Spleen (tissue), 11 donors: ENCODE measurements at regions not wholly inside any gene's neighbourhood (a gene's known extent, or its start where the extent isn't known, plus 50 kb on each side); places are given as distances from the start of the nearest gene placed in this dataset.

Source experiments
- DNase-seq: peaks from one replicate; pipeline ENCODE4 v3.0.0-alpha.2; 2020
- H3K27ac ChIP-seq, 8 donors: fragments of 200-600 bp; sonication (generic) in 7 of 8; 1 replicate in 4 of 8; 2 replicates in 4 of 8; pipeline versions ENCODE4 v1.5.0 to v1.8.0; 2016 to 2021; ENCODE audit warnings: inconsistent platforms in 4 of 8, mild to moderate bottlenecking in 4 of 8, moderate library complexity in 1 of 8
- H3K27me3 ChIP-seq, 7 donors: fragments of 200-600 bp; sonication (generic) in 6 of 7; replicated peaks in 1 of 7; 1 replicate in 4 of 7; 2 replicates in 3 of 7; pipeline versions ENCODE4 v1.5.0 to v1.8.0; 2016 to 2021; ENCODE audit warnings: inconsistent platforms in 3 of 7, mild to moderate bottlenecking in 1 of 7
- H3K36me3 ChIP-seq, 6 donors: fragments of 200-600 bp; sonication (generic) in 5 of 6; 1 replicate in 4 of 6; 2 replicates in 2 of 6; pipeline versions ENCODE4 v1.5.0 to v1.8.0; 2016 to 2021; ENCODE audit warnings: inconsistent platforms in 2 of 6
- H3K4me1 ChIP-seq, 6 donors: fragments of 200-600 bp; sonication (generic) in 5 of 6; 1 replicate in 3 of 6; 2 replicates in 3 of 6; pipeline versions ENCODE4 v1.5.0 to v1.8.0; 2016 to 2021; ENCODE audit warnings: inconsistent platforms in 3 of 6
- H3K4me3 ChIP-seq, 8 donors: fragments of 200-600 bp; sonication (generic) in 7 of 8; 1 replicate in 4 of 8; 2 replicates in 4 of 8; pipeline versions ENCODE4 v1.5.0 to v1.8.0; 2016 to 2021; ENCODE audit warnings: inconsistent platforms in 4 of 8, mild to moderate bottlenecking in 4 of 8, moderate library complexity in 2 of 8
- H3K9me3 ChIP-seq, 8 donors: fragments of 200-600 bp; sonication (generic) in 7 of 8; 1 replicate in 4 of 8; 2 replicates in 4 of 8; pipeline versions ENCODE4 v1.5.0 to v1.8.0; 2016 to 2021; ENCODE audit warnings: inconsistent platforms in 4 of 8
- POLR2A ChIP-seq, 3 donors: fragments of 450-650 bp; IDR thresholded peaks; one replicate each; pipeline ENCODE4 v1.5.1; 2017; ENCODE audit warnings: antibody characterized with exemption in 3 of 3, mild to moderate bottlenecking in 1 of 3
- POLR2AphosphoS5 ChIP-seq, 3 donors: sonication (generic); formaldehyde crosslinking; IDR thresholded peaks; one replicate each; pipeline ENCODE4 v1.5.1; 2017; ENCODE audit warnings: antibody characterized with exemption in 3 of 3
- WGBS, 5 donors: extraction: QIAGEN DNeasy Blood & Tissue Kit in 3 of 5; methylation state at CpG; one replicate each; pipeline versions ENCODE4 v1.1.5 to v1.1.7; 2013 to 2018; 5-methylcytosine and 5-hydroxymethylcytosine counted together
- intact Hi-C: fragments of 100-400 bp; cut with DNase I; formaldehyde crosslinking; loops from one replicate; pipeline ENCODE4 v1.15.0; 2023; ENCODE audit warnings: low total_unique reads
- TF ChIP-seq, protein P1 (sequence below), 11 experiments: fragments of 200-600 bp in 7 of 11; fragments of 450-650 bp in 4 of 11; sonication (generic) in 4 of 11; IDR thresholded peaks in 8 of 11; conservative IDR thresholded peaks in 3 of 11; 1 replicate in 7 of 11; 2 replicates in 4 of 11; pipeline versions ENCODE4 v1.4.0 to v1.8.0; 2016 to 2021; ENCODE audit warnings: antibody characterized with exemption in 11 of 11, inconsistent platforms in 4 of 11, mild to moderate bottlenecking in 1 of 11
- donor health status: healthy with polysubstance abuse.
- donor health status: DM: no; HTN: no; CAD: no; lungs with moderate emphysema.
- donor health status: DM: no; HTN: no; CAD: no.
- donor health status: Bipolar disorder and iron deficiency.
- donor health status: healthy.
- donor health status: DM: no; HTN: no; CAD: no.
- donor health status: DM: yes; HTN: yes; CAD: no.

DNA sequence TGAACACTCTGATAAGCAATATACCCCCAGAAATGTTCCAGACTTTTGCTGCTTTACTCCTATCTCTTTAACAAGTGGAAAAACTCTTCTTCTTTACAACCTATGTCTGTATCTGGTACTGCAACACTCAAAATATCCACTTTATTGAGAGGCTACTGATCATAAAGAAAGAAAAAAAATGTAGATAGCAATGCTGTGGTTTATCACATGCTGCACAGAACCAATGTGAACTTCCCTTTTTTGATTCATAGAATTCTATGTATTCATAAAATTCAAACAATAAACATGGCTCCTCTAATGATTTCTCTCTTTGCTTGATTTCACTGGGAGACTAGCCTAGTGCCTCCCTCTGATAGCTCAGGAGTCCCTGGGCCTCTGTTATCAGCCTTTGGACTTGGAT, 223.5 kb downstream of the ZNF674 start:
- Histone ChIP-seq H3K27ac (no peak overlapping the region), H3K4me3 (no peak overlapping the region), H3K36me3 (no peaks in the 10 kb centered on the region), H3K9me3 (no peaks in the 10 kb centered on the region), H3K4me1 (peaks cover 0 to 5% (median 0%) of the 10 kb centered on the region in 6 donors), H3K27me3 (peaks cover 0 to 6% (median 0%) of the 10 kb centered on the region in 7 donors)
- TF ChIP-seq, protein P1, sequence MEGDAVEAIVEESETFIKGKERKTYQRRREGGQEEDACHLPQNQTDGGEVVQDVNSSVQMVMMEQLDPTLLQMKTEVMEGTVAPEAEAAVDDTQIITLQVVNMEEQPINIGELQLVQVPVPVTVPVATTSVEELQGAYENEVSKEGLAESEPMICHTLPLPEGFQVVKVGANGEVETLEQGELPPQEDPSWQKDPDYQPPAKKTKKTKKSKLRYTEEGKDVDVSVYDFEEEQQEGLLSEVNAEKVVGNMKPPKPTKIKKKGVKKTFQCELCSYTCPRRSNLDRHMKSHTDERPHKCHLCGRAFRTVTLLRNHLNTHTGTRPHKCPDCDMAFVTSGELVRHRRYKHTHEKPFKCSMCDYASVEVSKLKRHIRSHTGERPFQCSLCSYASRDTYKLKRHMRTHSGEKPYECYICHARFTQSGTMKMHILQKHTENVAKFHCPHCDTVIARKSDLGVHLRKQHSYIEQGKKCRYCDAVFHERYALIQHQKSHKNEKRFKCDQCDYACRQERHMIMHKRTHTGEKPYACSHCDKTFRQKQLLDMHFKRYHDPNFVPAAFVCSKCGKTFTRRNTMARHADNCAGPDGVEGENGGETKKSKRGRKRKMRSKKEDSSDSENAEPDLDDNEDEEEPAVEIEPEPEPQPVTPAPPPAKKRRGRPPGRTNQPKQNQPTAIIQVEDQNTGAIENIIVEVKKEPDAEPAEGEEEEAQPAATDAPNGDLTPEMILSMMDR (IDR thresholded peaks at IDR 0.05 in 8 of 11, conservative IDR thresholded peaks at IDR 0.05 in 3 of 11), result no peak
- intact Hi-C loops, result no loop called here
- DNase-seq, result no peak

DNA sequence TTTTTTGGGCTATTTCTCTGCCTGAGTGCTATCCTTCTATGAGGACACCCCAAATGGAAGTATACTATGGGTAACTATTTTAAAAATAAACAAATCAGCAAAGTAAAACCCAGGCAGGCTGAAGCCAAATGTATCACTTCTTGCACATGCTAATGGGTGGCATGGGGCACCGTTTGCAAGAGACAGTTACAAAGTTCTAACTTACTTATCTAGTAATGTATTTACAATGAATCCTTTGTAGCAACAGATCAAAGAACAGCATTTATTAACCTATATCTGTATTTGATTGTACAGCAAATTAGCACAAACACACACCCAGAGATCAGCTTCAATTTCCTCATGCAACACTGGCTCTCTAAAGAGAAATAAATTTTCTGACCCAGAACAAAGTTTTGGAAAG, 225.5 kb downstream of the ZNF674 start:
- 34 to 87% (median 71%) methylated on average over 1 of the region's 1 CpG for WGBS, 5 donors

DNA sequence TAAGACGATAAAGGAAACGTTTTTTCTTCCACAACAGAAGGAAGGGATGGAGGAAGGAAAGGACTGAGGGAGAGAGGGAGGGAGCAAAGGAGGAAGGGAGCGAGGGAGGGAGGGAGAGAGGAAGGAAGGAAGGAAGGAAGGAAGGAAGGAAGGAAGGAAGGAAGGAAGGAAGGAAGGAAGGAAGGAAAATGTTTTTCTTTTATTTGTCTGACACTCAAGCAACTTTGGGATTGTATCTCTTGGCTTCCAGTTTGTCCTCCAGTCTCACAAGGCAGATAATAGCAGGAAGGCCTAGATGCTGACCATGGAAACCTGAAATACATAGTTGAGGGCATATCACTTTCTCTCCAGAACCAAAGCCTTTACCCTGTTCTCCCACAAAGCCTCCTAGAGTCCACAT, 226.7 kb downstream of the ZNF674 start:
- Histone ChIP-seq H3K4me1 (no peaks in the 10 kb centered on the region), H3K27ac (no peak overlapping the region), H3K4me3 (no peak overlapping the region), H3K27me3 (peaks cover 0 to 10% (median 0%) of the 10 kb centered on the region in 7 donors), H3K9me3 (no peaks in the 10 kb centered on the region), H3K36me3 (no peaks in the 10 kb centered on the region)
- TF ChIP-seq, protein P1 (IDR thresholded peaks at IDR 0.05 in 8 of 11, conservative IDR thresholded peaks at IDR 0.05 in 3 of 11), result no peak
- TF ChIP-seq POLR2AphosphoS5 (IDR thresholded peaks at IDR 0.05) (no peak), POLR2A (IDR thresholded peaks at IDR 0.05) (no peak)
- DNase-seq, result no peak
- intact Hi-C loops, result no loop called here
- 52 to 76% (median 64%) methylated on average over 3 of the region's 3 CpGs for WGBS, 5 donors

More for the DNA sequence above, 225.5 kb downstream of the ZNF674 start:
- TF ChIP-seq, protein P1 (IDR thresholded peaks at IDR 0.05 in 8 of 11, conservative IDR thresholded peaks at IDR 0.05 in 3 of 11), result no peak
- no peak for TF ChIP-seq POLR2A (IDR thresholded peaks at IDR 0.05)
- TF ChIP-seq POLR2AphosphoS5 (IDR thresholded peaks at IDR 0.05), result no peak
- Histone ChIP-seq H3K36me3 (no peaks in the 10 kb centered on the region), H3K4me3 (no peak overlapping the region), H3K4me1 (no peaks in the 10 kb centered on the region), H3K9me3 (no peaks in the 10 kb centered on the region), H3K27ac (no peak overlapping the region), H3K27me3 (peaks cover 0 to 10% (median 0%) of the 10 kb centered on the region in 7 donors)
- intact Hi-C loops, result no loop called here
- DNase-seq, result no peak

DNA sequence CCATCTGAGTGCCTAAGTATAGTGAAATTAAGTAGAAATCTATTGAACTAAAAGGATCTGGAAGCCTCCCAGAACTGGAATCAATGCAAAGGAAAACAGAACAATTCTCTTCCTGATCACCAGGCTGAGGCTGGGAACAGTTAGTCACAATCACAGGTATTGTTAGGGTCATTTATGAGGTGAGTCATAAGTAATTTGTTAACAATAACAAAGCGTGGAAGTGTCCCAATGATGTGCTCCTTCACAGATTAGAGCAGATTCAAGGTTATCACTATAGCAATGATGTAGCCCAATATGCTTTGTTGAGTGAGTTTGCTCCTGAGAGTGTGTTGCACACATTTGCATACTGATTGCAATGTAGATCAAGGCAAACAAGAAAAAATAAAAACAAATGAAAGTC, 228.1 kb downstream of the ZNF674 start:
- H3K4me3 ChIP-seq, result no peak overlapping the region
- 31 to 78% (median 67%) methylated on average over 1 of the region's 1 CpG for whole genome bisulfite sequencing, 5 donors
- H3K27ac ChIP-seq, result no peak overlapping the region
- H3K27me3 ChIP-seq, result peaks cover 0 to 10% (median 0%) of the 10 kb centered on the region in 7 donors
- no peaks in the 10 kb centered on the region for H3K36me3 ChIP-seq
- TF ChIP-seq POLR2A (IDR thresholded peaks at IDR 0.05), result no peak
- TF ChIP-seq, protein P1 (IDR thresholded peaks at IDR 0.05 in 8 of 11, conservative IDR thresholded peaks at IDR 0.05 in 3 of 11), result no peak
- no peak for TF ChIP-seq POLR2AphosphoS5 (IDR thresholded peaks at IDR 0.05)
- H3K4me1 ChIP-seq, result no peaks in the 10 kb centered on the region
- DNase-seq, result no peak
- intact Hi-C loops, result no loop called here
- H3K9me3 ChIP-seq, result no peaks in the 10 kb centered on the region
